Endothelial cell of umbilical vein (primary cell): ENCODE measurements at regions not wholly inside any gene's neighbourhood (a gene's known extent, or its start where the extent isn't known, plus 50 kb on each side); places are given as distances from the start of the nearest gene placed in this dataset.

Source experiments
- EZH2 ChIP-seq: IDR thresholded peaks from 2 replicates; pipeline ENCODE4 v1.6.1; 2012; ENCODE audit warnings: borderline replicate concordance, low read depth, mild to moderate bottlenecking, moderate library complexity, low read length, inconsistent platforms; ENCODE audit not compliant: severe bottlenecking
- TF ChIP-seq, protein P1 (sequence below): IDR thresholded peaks from 2 replicates; pipeline ENCODE4 v1.6.1; 2011; ENCODE audit not compliant: insufficient read depth, insufficient read length
- TF ChIP-seq, protein P2 (sequence below), 2 donors: IDR thresholded peaks; 1 replicate in 1 of 2; 2 replicates in 1 of 2; pipeline ENCODE4 v1.5.1; 2011; ENCODE audit warnings: low read length in 2 of 2, mild to moderate bottlenecking in 2 of 2, moderate library complexity in 2 of 2, control low read depth in 1 of 2, inconsistent platforms in 1 of 2, low read depth in 1 of 2; ENCODE audit not compliant: insufficient read depth in 1 of 2; ENCODE audit errors: extremely low read depth in 1 of 2

DNA sequence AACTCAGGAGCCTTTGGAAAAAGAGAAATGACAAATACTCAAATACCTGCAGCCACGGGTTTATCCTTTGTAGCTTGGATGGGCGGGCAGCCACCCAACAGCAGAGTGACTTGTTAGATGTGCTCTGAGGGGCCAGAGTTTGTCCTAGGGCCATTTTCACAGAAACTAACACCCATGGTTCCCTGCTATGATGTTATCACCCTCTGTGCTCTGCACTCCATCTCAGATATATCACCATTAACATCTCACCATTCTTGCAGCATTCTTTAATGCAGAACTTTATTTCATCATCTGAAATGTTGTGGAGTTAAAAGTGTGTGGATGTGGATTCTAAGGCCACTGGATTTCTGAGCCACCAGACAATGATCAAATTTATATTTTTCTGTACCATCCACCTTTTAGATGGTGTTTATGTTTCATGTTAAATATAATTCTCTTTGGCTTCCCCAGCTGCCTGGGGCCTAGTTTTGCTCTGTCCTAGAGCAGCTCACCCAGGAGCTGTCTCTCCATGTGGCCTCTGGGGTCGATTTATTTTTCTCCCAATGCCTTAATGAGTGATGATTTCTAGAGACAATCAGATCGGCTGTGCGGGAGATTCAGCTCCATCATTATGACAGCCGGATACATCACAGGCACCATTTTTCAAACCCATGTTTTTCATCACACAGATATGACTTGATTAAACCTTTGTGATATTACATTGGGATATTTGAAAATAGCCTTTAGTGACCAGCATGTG lies 380.8 kb downstream of the BCOR start:
- TF ChIP-seq, protein P1, sequence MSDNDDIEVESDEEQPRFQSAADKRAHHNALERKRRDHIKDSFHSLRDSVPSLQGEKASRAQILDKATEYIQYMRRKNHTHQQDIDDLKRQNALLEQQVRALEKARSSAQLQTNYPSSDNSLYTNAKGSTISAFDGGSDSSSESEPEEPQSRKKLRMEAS, result no peak
- TF ChIP-seq, protein P2, sequence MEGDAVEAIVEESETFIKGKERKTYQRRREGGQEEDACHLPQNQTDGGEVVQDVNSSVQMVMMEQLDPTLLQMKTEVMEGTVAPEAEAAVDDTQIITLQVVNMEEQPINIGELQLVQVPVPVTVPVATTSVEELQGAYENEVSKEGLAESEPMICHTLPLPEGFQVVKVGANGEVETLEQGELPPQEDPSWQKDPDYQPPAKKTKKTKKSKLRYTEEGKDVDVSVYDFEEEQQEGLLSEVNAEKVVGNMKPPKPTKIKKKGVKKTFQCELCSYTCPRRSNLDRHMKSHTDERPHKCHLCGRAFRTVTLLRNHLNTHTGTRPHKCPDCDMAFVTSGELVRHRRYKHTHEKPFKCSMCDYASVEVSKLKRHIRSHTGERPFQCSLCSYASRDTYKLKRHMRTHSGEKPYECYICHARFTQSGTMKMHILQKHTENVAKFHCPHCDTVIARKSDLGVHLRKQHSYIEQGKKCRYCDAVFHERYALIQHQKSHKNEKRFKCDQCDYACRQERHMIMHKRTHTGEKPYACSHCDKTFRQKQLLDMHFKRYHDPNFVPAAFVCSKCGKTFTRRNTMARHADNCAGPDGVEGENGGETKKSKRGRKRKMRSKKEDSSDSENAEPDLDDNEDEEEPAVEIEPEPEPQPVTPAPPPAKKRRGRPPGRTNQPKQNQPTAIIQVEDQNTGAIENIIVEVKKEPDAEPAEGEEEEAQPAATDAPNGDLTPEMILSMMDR (IDR thresholded peaks at IDR 0.05; ENCODE audit: extremely low read depth in 1 of 2, insufficient read depth in 1 of 2, low read depth in 1 of 2, low read length in 2 of 2), result no peak
- no peak for TF ChIP-seq EZH2
